ENCODE measurements at regions not wholly inside any gene's neighbourhood (a gene's known extent, or its start where the extent isn't known, plus 50 kb on each side); places are given as distances from the start of the nearest gene placed in this dataset.
"Not testable (repeated sequence)": the region's sequence is repeated elsewhere in the genome, so short reads cannot be mapped to it uniquely, and the experiment has no call there.

DNA sequence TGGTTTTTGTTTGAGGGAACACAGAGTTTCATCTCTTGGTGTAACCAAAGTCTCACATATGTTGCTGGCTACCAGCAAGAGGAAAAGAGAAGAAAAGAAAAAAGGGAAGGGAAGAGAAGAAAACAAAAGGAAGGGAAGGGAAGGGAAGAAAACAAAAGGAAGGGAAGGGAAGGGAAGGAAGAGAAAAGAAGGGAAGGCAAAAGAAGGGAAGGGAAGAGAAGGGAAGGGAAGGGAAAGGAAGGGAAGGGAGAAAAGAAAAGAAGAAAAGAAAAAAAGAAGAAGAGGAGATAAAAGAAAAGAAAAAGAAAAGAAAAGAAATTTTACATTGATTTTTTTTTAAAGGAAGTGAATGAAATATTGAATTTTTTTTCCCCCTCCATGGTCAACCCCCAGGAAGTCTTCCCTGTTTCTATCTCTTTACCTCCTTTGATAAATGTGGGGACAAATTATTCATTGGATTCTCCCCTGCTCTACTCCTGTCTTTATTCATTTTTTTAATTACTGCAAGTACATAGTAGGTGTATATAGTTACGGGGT, 228.0 kb downstream of the SHOX start:
- Mint-ChIP-seq H3K27ac (no peak overlapping the region), H3K4me3 (no peak overlapping the region), H3K36me3 (no peaks in the 10 kb centered on the region), H3K27me3 (peaks cover 0 to 5% of the 10 kb centered on the region in 2 donors), H3K4me1 (ENCODE audit: low read depth in 2 of 2) (no peaks in the 10 kb centered on the region), H3K9me3 (no peaks in the 10 kb centered on the region)
- DNase-seq (ENCODE audit: low spot score) (no peak), ATAC-seq (no peak)

DNA sequence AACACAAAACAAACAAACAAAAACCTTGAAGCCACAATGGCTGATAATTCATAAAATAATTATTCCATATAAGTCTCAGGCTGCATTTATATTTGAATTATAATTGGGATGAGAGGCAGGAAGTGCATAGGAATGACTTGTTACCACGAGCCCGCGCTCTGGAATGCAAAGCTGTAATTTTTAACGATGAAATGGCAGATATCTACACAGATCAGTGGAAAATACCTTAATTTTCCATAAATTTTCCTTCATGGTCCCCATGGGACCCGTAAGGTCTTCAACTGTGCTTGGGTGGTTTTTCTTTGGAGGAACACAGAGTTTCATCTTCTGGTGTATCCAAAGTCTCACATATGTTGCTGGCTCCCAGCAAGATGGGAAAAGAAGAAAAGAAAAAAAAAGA, 226.8 kb downstream of the SHOX start:
- no peak overlapping the region for H3K4me3 Mint-ChIP-seq
- H3K9me3 Mint-ChIP-seq = no peaks in the 10 kb centered on the region
- no peaks in the 10 kb centered on the region for H3K36me3 Mint-ChIP-seq
- H3K27ac Mint-ChIP-seq = no peak overlapping the region
- ATAC-seq = no peak
- no peak for DNase-seq (ENCODE audit: low spot score)
- no peaks in the 10 kb centered on the region for H3K4me1 Mint-ChIP-seq (ENCODE audit: low read depth in 2 of 2)
- peaks cover 0 to 5% of the 10 kb centered on the region in 2 donors for H3K27me3 Mint-ChIP-seq

DNA sequence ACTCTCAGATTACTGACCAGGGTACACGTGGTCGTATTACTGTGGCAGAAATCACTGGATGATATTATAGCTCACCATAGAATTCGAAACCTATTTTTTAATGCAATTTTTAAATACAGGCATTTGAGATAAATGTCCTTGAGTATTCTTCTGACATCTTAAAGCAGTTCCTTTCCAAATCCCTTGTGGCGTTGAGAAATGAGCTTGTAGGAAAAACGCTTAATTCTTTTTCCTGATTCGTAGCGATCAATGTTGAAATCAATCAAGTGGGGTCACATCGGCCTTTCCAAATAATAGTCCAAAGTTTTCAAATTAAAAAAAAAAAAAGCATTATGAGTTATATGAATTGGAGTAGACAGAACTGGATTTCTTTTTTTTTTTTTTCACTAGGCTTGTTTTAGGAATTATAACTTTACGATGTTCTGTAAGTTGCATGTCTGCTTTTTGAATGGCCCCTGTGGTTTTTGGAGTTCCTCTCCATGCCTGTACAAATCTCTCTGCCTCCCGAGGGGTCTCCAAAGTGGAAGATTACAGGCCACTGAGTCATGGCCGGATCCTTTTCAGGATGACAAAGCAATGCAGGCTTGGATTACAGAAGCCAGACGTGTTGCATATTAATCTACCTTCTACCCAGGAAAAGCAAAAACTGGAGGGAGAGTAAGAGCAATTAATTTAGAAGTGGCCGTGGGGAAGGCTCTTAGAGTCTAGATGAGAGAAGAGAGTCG, 226.1 kb downstream of the SHOX start:
- Mint-ChIP-seq H3K36me3 (no peaks in the 10 kb centered on the region), H3K4me3 (no peak overlapping the region), H3K9me3 (no peaks in the 10 kb centered on the region), H3K4me1 (ENCODE audit: low read depth in 2 of 2) (no peaks in the 10 kb centered on the region), H3K27ac (no peak overlapping the region), H3K27me3 (peaks cover 0 to 5% of the 10 kb centered on the region in 2 donors)
- ATAC-seq (no peak), DNase-seq (ENCODE audit: low spot score) (no peak)

GRCh38 chrX:853304-853703, 222.7 kb downstream of the SHOX start:
- Mint-ChIP-seq H3K4me1 (ENCODE audit: low read depth in 2 of 2) (peaks cover 0 to 3% of the 10 kb centered on the region in 2 donors), H3K36me3 (no peaks in the 10 kb centered on the region), H3K27ac (no peak overlapping the region), H3K27me3 (peaks cover 6 to 9% of the 10 kb centered on the region in 2 donors), H3K9me3 (no peaks in the 10 kb centered on the region), H3K4me3 (no peak overlapping the region)
- no peak for DNase-seq (ENCODE audit: low spot score)
- ATAC-seq = no peak

- Mint-ChIP-seq H3K4me1 (ENCODE audit: low read depth in 2 of 2) (peaks cover 0 to 3% of the 10 kb centered on the region in 2 donors), H3K27ac (no peak overlapping the region), H3K9me3 (no peaks in the 10 kb centered on the region), H3K36me3 (no peaks in the 10 kb centered on the region), H3K27me3 (peaks cover 6 to 9% of the 10 kb centered on the region in 2 donors), H3K4me3 (no peak overlapping the region)
- no peak for ATAC-seq
- DNase-seq (ENCODE audit: low spot score) = no peak
Observed at GRCh38 chrX:850471-850916, 219.9 kb downstream of the SHOX start.

GRCh38 chrX:848386-848785, 217.8 kb downstream of the SHOX start:
- no peak for DNase-seq (ENCODE audit: low spot score)
- peaks cover 0 to 3% of the 10 kb centered on the region in 2 donors for H3K4me1 Mint-ChIP-seq (ENCODE audit: low read depth in 2 of 2)
- H3K27me3 Mint-ChIP-seq = peaks cover 3 to 9% of the 10 kb centered on the region in 2 donors
- no peaks in the 10 kb centered on the region for H3K36me3 Mint-ChIP-seq
- no peak overlapping the region for H3K4me3 Mint-ChIP-seq
- no peak overlapping the region for H3K27ac Mint-ChIP-seq
- ATAC-seq = no peak
- no peaks in the 10 kb centered on the region for H3K9me3 Mint-ChIP-seq

- no peak for DNase-seq (ENCODE audit: low spot score)
- no peaks in the 10 kb centered on the region for H3K36me3 Mint-ChIP-seq
Observed at GRCh38 chrX:843306-843705, 212.7 kb downstream of the SHOX start.

GRCh38 chrX:840556-840955, 210.0 kb downstream of the SHOX start:
- ATAC-seq (no peak), DNase-seq (ENCODE audit: low spot score) (no peak)
- Mint-ChIP-seq H3K4me3 (no peak overlapping the region), H3K9me3 (peaks cover 8% of the 10 kb centered on the region), H3K27ac (no peak overlapping the region), H3K36me3 (no peaks in the 10 kb centered on the region), H3K4me1 (ENCODE audit: low read depth in 2 of 2) (no peaks in the 10 kb centered on the region), H3K27me3 (no peaks in the 10 kb centered on the region)

More at GRCh38 chrX:843306-843705, 212.7 kb downstream of the SHOX start:
- Mint-ChIP-seq H3K4me3 (no peak overlapping the region), H3K4me1 (ENCODE audit: low read depth in 2 of 2) (no peaks in the 10 kb centered on the region), H3K27ac (no peak overlapping the region), H3K27me3 (no peaks in the 10 kb centered on the region), H3K9me3 (no peaks in the 10 kb centered on the region)
- ATAC-seq = no peak

GRCh38 chrX:838666-839065, 208.1 kb downstream of the SHOX start:
- not testable (repeated sequence) for H3K4me3 Mint-ChIP-seq; H3K9me3 Mint-ChIP-seq; H3K36me3 Mint-ChIP-seq; H3K27me3 Mint-ChIP-seq; ATAC-seq; DNase-seq (ENCODE audit: low spot score); H3K27ac Mint-ChIP-seq; H3K4me1 Mint-ChIP-seq (ENCODE audit: low read depth in 2 of 2)

DNA sequence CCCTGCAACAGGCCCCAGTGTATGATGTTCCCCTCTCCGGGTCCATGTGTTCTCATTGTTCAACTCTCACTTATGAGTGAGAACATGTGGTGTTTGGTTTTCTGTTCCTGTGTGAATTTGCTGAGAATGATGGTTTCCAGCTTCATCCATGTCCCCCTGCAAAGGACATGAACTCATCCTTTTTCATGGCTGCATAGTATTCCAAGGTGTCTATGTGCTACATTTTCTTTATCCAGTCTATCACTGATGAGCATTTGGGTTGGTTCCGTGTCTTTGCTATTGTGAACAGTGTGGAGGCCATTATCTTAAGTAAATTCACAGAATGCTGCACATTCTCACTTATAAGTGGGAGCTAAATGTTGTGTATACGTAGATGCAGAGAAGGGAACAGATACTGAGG, 205.3 kb downstream of the SHOX start:
- H3K4me1 Mint-ChIP-seq (ENCODE audit: low read depth in 2 of 2); H3K9me3 Mint-ChIP-seq; H3K36me3 Mint-ChIP-seq; DNase-seq (ENCODE audit: low spot score); ATAC-seq; H3K27me3 Mint-ChIP-seq; H3K4me3 Mint-ChIP-seq; H3K27ac Mint-ChIP-seq: not testable (repeated sequence)

- Mint-ChIP-seq H3K4me3 (no peak overlapping the region), H3K9me3 (no peaks in the 10 kb centered on the region), H3K36me3 (no peaks in the 10 kb centered on the region), H3K4me1 (ENCODE audit: low read depth in 2 of 2) (no peaks in the 10 kb centered on the region), H3K27ac (no peak overlapping the region), H3K27me3 (no peaks in the 10 kb centered on the region)
- ATAC-seq (no peak), DNase-seq (ENCODE audit: low spot score) (no peak)
Observed at GRCh38 chrX:830532-830931, 199.9 kb downstream of the SHOX start.

DNA sequence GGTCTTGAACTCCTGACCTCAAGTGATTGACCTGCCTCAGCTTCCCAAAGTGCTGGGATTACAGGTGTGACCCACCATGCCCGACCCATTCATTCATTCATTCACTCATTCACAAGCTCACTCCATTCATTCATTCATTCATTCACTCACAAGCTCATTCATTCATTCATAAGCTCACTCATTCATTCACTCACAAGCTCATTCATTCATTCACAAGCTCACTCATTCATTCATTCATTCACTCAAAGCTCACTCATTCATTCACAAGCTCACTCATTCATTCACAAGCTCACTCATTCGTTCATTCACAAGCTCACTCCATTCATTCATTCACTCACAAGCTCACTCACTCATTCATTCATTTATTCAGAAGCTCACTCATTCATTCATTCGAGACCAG, 198.6 kb downstream of the SHOX start:
- Mint-ChIP-seq H3K9me3 (no peaks in the 10 kb centered on the region), H3K27ac (no peak overlapping the region), H3K4me1 (ENCODE audit: low read depth in 2 of 2) (no peaks in the 10 kb centered on the region), H3K36me3 (no peaks in the 10 kb centered on the region), H3K4me3 (no peak overlapping the region), H3K27me3 (no peaks in the 10 kb centered on the region)
- DNase-seq (ENCODE audit: low spot score) (no peak), ATAC-seq (no peak)

GRCh38 chrX:828411-828959, 197.9 kb downstream of the SHOX start:
- H3K36me3 Mint-ChIP-seq = no peaks in the 10 kb centered on the region
- ATAC-seq (no peak), DNase-seq (ENCODE audit: low spot score) (no peak)
- H3K27ac Mint-ChIP-seq = no peak overlapping the region
- H3K4me1 Mint-ChIP-seq (ENCODE audit: low read depth in 2 of 2) = no peaks in the 10 kb centered on the region
- no peak overlapping the region for H3K4me3 Mint-ChIP-seq
- H3K27me3 Mint-ChIP-seq = no peaks in the 10 kb centered on the region
- no peaks in the 10 kb centered on the region for H3K9me3 Mint-ChIP-seq

- no peaks in the 10 kb centered on the region for H3K27me3 Mint-ChIP-seq
- no peak for ATAC-seq
- H3K27ac Mint-ChIP-seq = no peak overlapping the region
- H3K4me3 Mint-ChIP-seq = no peak overlapping the region
- DNase-seq (ENCODE audit: low spot score) = no peak
- H3K9me3 Mint-ChIP-seq = peaks cover 7% of the 10 kb centered on the region
- H3K4me1 Mint-ChIP-seq (ENCODE audit: low read depth in 2 of 2) = no peaks in the 10 kb centered on the region
- no peaks in the 10 kb centered on the region for H3K36me3 Mint-ChIP-seq
Observed at GRCh38 chrX:826448-826847, 195.9 kb downstream of the SHOX start.

All from natural killer cell treated with Interleukin-12 subunit alpha and Interleukin-12 subunit beta and Interleukin-15 and Interleukin-18, amount 100 ng/mL, for 72 hours (primary cell).